WTC11 (cell line): ENCODE measurements at regions not wholly inside any gene's neighbourhood (a gene's known extent, or its start where the extent isn't known, plus 50 kb on each side); places are given as distances from the start of the nearest gene placed in this dataset.

Source experiments
- ATAC-seq: fragments of 200-7000 bp; cut with Tn5 transposase; 2 replicates; pipeline ENCODE4 v1.10.0; 2021; ENCODE audit warnings: mild to moderate bottlenecking, moderate library complexity
- CTCF ChIA-PET: fragments of 300-600 bp; sonication (Branson Sonifier 250); formaldehyde crosslinking; loops from one replicate; lab custom pipeline; 2021; ENCODE audit warnings: antibody characterized with exemption; lab: Charles Lee
- POLR2A ChIA-PET: fragments of 350-600 bp; sonication (Branson Sonifier 250); formaldehyde crosslinking; loops from one replicate; lab custom pipeline; 2021; ENCODE audit warnings: antibody characterized with exemption; lab: Charles Lee
- DNase-seq: peaks from one replicate; pipeline ENCODE4 v3.0.0; 2021; ENCODE audit warnings: low spot score
- H3K27ac Mint-ChIP-seq: 2 replicates; pipeline ENCODE4 v1.8.0; 2021; ENCODE audit warnings: mixed read lengths
- H3K27me3 Mint-ChIP-seq: 2 replicates; pipeline ENCODE4 v1.8.0; 2021; ENCODE audit warnings: low read depth, mild to moderate bottlenecking, moderate library complexity, mixed read lengths
- H3K36me3 Mint-ChIP-seq: 2 replicates; pipeline ENCODE4 v1.8.0; 2021; ENCODE audit warnings: mixed read lengths
- H3K4me1 Mint-ChIP-seq: 2 replicates; pipeline ENCODE4 v1.8.0; 2022; ENCODE audit warnings: mixed read lengths
- H3K4me3 Mint-ChIP-seq: 2 replicates; pipeline ENCODE4 v1.8.0; 2021; ENCODE audit warnings: mild to moderate bottlenecking, moderate library complexity, mixed read lengths
- H3K9me3 Mint-ChIP-seq: 2 replicates; pipeline ENCODE4 v1.8.0; 2021; ENCODE audit warnings: mixed read lengths
- CBFB ChIP-seq: sonication (generic); formaldehyde crosslinking; IDR thresholded peaks from 2 replicates; pipeline ENCODE4 v1.8.1; 2022; ENCODE audit warnings: mild to moderate bottlenecking, low read depth, missing genetic modification reagents
- CDX4 ChIP-seq: fragments of 250-450 bp; sonication (Bioruptor Pico); IDR thresholded peaks from 2 replicates; pipeline ENCODE4 v1.9.0; 2021; ENCODE audit warnings: moderate library complexity, mild to moderate bottlenecking, inconsistent platforms, borderline replicate concordance
- CTCF ChIP-seq: fragments of 200-600 bp; IDR thresholded peaks from 2 replicates; pipeline ENCODE4 v1.8.0; 2022; ENCODE audit warnings: antibody characterized with exemption
- FOXP1 ChIP-seq: sonication (generic); formaldehyde crosslinking; IDR thresholded peaks from 2 replicates; pipeline ENCODE4 v1.8.0; 2022; ENCODE audit warnings: missing genetic modification reagents, mild to moderate bottlenecking, moderate library complexity, borderline replicate concordance
- GABPB1 ChIP-seq: sonication (generic); formaldehyde crosslinking; IDR thresholded peaks from 2 replicates; pipeline ENCODE4 v1.8.1; 2023; ENCODE audit warnings: mild to moderate bottlenecking, missing genetic modification reagents
- GTF2I ChIP-seq: fragments of 250-450 bp; sonication (Bioruptor Pico); conservative IDR thresholded peaks from 2 replicates; pipeline ENCODE4 v1.4.0; 2021; ENCODE audit warnings: mild to moderate bottlenecking
- IRF1 ChIP-seq: sonication (generic); formaldehyde crosslinking; IDR thresholded peaks from 2 replicates; pipeline ENCODE4 v1.8.0; 2023; ENCODE audit warnings: missing genetic modification reagents
- NR1H2 ChIP-seq: sonication (generic); formaldehyde crosslinking; IDR thresholded peaks from 2 replicates; pipeline ENCODE4 v1.9.0; 2021; ENCODE audit warnings: mild to moderate bottlenecking, moderate library complexity, missing genetic modification reagents
- OVOL2 ChIP-seq: fragments of 250-450 bp; sonication (Bioruptor Pico); IDR thresholded peaks from 2 replicates; pipeline ENCODE4 v1.9.0; 2021; ENCODE audit warnings: mild to moderate bottlenecking, borderline replicate concordance
- PREB ChIP-seq: sonication (generic); formaldehyde crosslinking; IDR thresholded peaks from 2 replicates; pipeline ENCODE4 v1.8.1; 2022; ENCODE audit warnings: mild to moderate bottlenecking, missing genetic modification reagents, moderate library complexity, borderline replicate concordance
- ZNF121 ChIP-seq: sonication (generic); formaldehyde crosslinking; IDR thresholded peaks from 2 replicates; pipeline ENCODE4 v1.8.0; 2023; ENCODE audit warnings: missing genetic modification reagents
- ZNF219 ChIP-seq: sonication (generic); formaldehyde crosslinking; IDR thresholded peaks from 2 replicates; pipeline ENCODE4 v1.8.0; 2023; ENCODE audit warnings: missing genetic modification reagents, mild to moderate bottlenecking, borderline replicate concordance

- no peak for DNase-seq
- Mint-ChIP-seq H3K4me1 (peaks cover 11% of the 10 kb centered on the region), H3K9me3 (peaks cover 8% of the 10 kb centered on the region), H3K36me3 (no peaks in the 10 kb centered on the region; the same call in 1 of the 2 replicates), H3K4me3 (no peak overlapping the region), H3K27me3 (no peaks in the 10 kb centered on the region), H3K27ac (no peak overlapping the region)
- ChIA-PET CTCF (no interaction called here), POLR2A (no interaction called here)
- no peak for ATAC-seq
- TF ChIP-seq CBFB (CRISPR knock-in tag) (no peak), CTCF (no peak), GTF2I (CRISPR knock-in tag) (no peak), CDX4 (CRISPR knock-in tag) (no peak), ZNF121 (CRISPR knock-in tag) (no peak)
Observed at GRCh38 chr2:48213646-48214045, 100.8 kb upstream of the FOXN2 start.

- CTCF ChIA-PET = no interaction called here
Observed at GRCh38 chr2:48218169-48218568, 96.3 kb upstream of the FOXN2 start.

GRCh38 chr2:48219234-48219554 lies 95.3 kb upstream of the FOXN2 start:
- no peak for TF ChIP-seq FOXP1
- TF ChIP-seq PREB (CRISPR knock-in tag) = 0 out of 2 replicates have a peak, but pooled peaks have one; percentile 15
- Mint-ChIP-seq H3K27me3 (no peaks in the 10 kb centered on the region), H3K27ac (no peak overlapping the region), H3K36me3 (no peaks in the 10 kb centered on the region), H3K4me3 (no peak overlapping the region), H3K9me3 (no peaks in the 10 kb centered on the region), H3K4me1 (no peaks in the 10 kb centered on the region; the same call in 1 of the 2 replicates)
- ChIA-PET POLR2A (interaction anchor here (0.6 kb wide), 1 partner anchor 9 kb away, joined by 6 read pairs; no protein-coding TSS in a partner anchor), CTCF (no interaction called here)
- ATAC-seq (no peak), DNase-seq (no peak)

More at GRCh38 chr2:48218169-48218568, 96.3 kb upstream of the FOXN2 start:
- no peaks in the 10 kb centered on the region for H3K36me3 Mint-ChIP-seq
- no peaks in the 10 kb centered on the region; the same call in 1 of the 2 replicates for H3K4me1 Mint-ChIP-seq
- POLR2A ChIA-PET = no interaction called here
- no peak for DNase-seq
- ATAC-seq = no peak
- peak; percentile 34; the same call in 1 of the 2 replicates for TF ChIP-seq GABPB1
- no peak for TF ChIP-seq ZNF219 (CRISPR knock-in tag)
- TF ChIP-seq IRF1 (CRISPR knock-in tag) = no peak
- no peak for TF ChIP-seq OVOL2 (CRISPR knock-in tag)
- no peaks in the 10 kb centered on the region for H3K9me3 Mint-ChIP-seq
- H3K4me3 Mint-ChIP-seq = no peak overlapping the region
- no peak overlapping the region for H3K27ac Mint-ChIP-seq
- no peaks in the 10 kb centered on the region for H3K27me3 Mint-ChIP-seq

GRCh38 chr2:48219555-48220436 lies 94.7 kb upstream of the FOXN2 start:
- Mint-ChIP-seq H3K27me3 (no peaks in the 10 kb centered on the region), H3K9me3 (no peaks in the 10 kb centered on the region), H3K4me1 (no peaks in the 10 kb centered on the region), H3K4me3 (no peak overlapping the region), H3K27ac (no peak overlapping the region), H3K36me3 (no peaks in the 10 kb centered on the region)
- ChIA-PET CTCF (no interaction called here), POLR2A (interaction anchor here (0.6 kb wide), 1 partner anchor 10 kb away, joined by 6 read pairs; no protein-coding TSS in a partner anchor)
- ATAC-seq (no peak), DNase-seq (no peak)
- no peak for TF ChIP-seq NR1H2 (CRISPR knock-in tag)
- peak; percentile 34; the same call in 1 of the 2 replicates for TF ChIP-seq GABPB1
